ENCODE measurements at regions not wholly inside any gene's neighbourhood (a gene's known extent, or its start where the extent isn't known, plus 50 kb on each side); places are given as distances from the start of the nearest gene placed in this dataset.

GRCh38 chr3:66800941-66801545 is 197.1 kb upstream of the KBTBD8 start:
- no peak for DNase-seq (ENCODE audit: extremely low spot score, unreplicated experiment)
- no peak overlapping the region for H3K4me3 Mint-ChIP-seq (ENCODE audit: unreplicated experiment)
- no peak for TF ChIP-seq CTCF (IDR thresholded peaks at IDR 0.05)
- no peak overlapping the region for H3K27ac Mint-ChIP-seq (ENCODE audit: unreplicated experiment)
- H3K36me3 Mint-ChIP-seq (ENCODE audit: unreplicated experiment), result no peaks in the 10 kb centered on the region
- peaks cover 3% of the 10 kb centered on the region for H3K9me3 Mint-ChIP-seq (ENCODE audit: unreplicated experiment)
- no peaks in the 10 kb centered on the region for H3K27me3 Mint-ChIP-seq (ENCODE audit: unreplicated experiment)
- H3K4me1 Mint-ChIP-seq (ENCODE audit: unreplicated experiment), result peaks cover 16% of the 10 kb centered on the region

- Mint-ChIP-seq H3K27me3 (ENCODE audit: unreplicated experiment) (no peaks in the 10 kb centered on the region), H3K27ac (ENCODE audit: unreplicated experiment) (no peak overlapping the region), H3K36me3 (ENCODE audit: unreplicated experiment) (no peaks in the 10 kb centered on the region), H3K9me3 (ENCODE audit: unreplicated experiment) (peaks cover 3% of the 10 kb centered on the region), H3K4me1 (ENCODE audit: unreplicated experiment) (peaks cover 13% of the 10 kb centered on the region), H3K4me3 (ENCODE audit: unreplicated experiment) (no peak overlapping the region)
- peak; percentile 41 for TF ChIP-seq CTCF (IDR thresholded peaks at IDR 0.05)
- DNase-seq (ENCODE audit: extremely low spot score, unreplicated experiment), result no peak
Measured at GRCh38 chr3:66803206-66803605, 194.9 kb upstream of the KBTBD8 start.

- H3K4me3 Mint-ChIP-seq (ENCODE audit: unreplicated experiment), result no peak overlapping the region
- no peak overlapping the region for H3K27ac Mint-ChIP-seq (ENCODE audit: unreplicated experiment)
- no peak for DNase-seq (ENCODE audit: extremely low spot score, unreplicated experiment)
- no peak for TF ChIP-seq CTCF (IDR thresholded peaks at IDR 0.05)
- H3K9me3 Mint-ChIP-seq (ENCODE audit: unreplicated experiment), result peaks cover 3% of the 10 kb centered on the region
- H3K4me1 Mint-ChIP-seq (ENCODE audit: unreplicated experiment), result peaks cover 7% of the 10 kb centered on the region
- H3K36me3 Mint-ChIP-seq (ENCODE audit: unreplicated experiment), result no peaks in the 10 kb centered on the region
- H3K27me3 Mint-ChIP-seq (ENCODE audit: unreplicated experiment), result no peaks in the 10 kb centered on the region
Measured at GRCh38 chr3:66803721-66804695, 194.1 kb upstream of the KBTBD8 start.

GRCh38 chr3:66808891-66809594 is 189.1 kb upstream of the KBTBD8 start:
- Mint-ChIP-seq H3K4me1 (ENCODE audit: unreplicated experiment) (peaks cover 3% of the 10 kb centered on the region), H3K9me3 (ENCODE audit: unreplicated experiment) (no peaks in the 10 kb centered on the region), H3K27ac (ENCODE audit: unreplicated experiment) (no peak overlapping the region), H3K4me3 (ENCODE audit: unreplicated experiment) (no peak overlapping the region), H3K27me3 (ENCODE audit: unreplicated experiment) (no peaks in the 10 kb centered on the region), H3K36me3 (ENCODE audit: unreplicated experiment) (no peaks in the 10 kb centered on the region)
- no peak for DNase-seq (ENCODE audit: extremely low spot score, unreplicated experiment)
- no peak for TF ChIP-seq CTCF (IDR thresholded peaks at IDR 0.05)

GRCh38 chr3:66809595-66809958 is 188.5 kb upstream of the KBTBD8 start:
- TF ChIP-seq CTCF (IDR thresholded peaks at IDR 0.05), result no peak
- H3K9me3 Mint-ChIP-seq (ENCODE audit: unreplicated experiment), result no peaks in the 10 kb centered on the region
- H3K4me3 Mint-ChIP-seq (ENCODE audit: unreplicated experiment), result no peak overlapping the region
- DNase-seq (ENCODE audit: extremely low spot score, unreplicated experiment), result no peak
- no peaks in the 10 kb centered on the region for H3K27me3 Mint-ChIP-seq (ENCODE audit: unreplicated experiment)
- H3K36me3 Mint-ChIP-seq (ENCODE audit: unreplicated experiment), result no peaks in the 10 kb centered on the region
- peaks cover 3% of the 10 kb centered on the region for H3K4me1 Mint-ChIP-seq (ENCODE audit: unreplicated experiment)
- H3K27ac Mint-ChIP-seq (ENCODE audit: unreplicated experiment), result no peak overlapping the region

Data from osteocyte (in vitro differentiated cells).